HCT116 (cell line): ENCODE measurements at regions not wholly inside any gene's neighbourhood (a gene's known extent, or its start where the extent isn't known, plus 50 kb on each side); places are given as distances from the start of the nearest gene placed in this dataset.

ENCODE experiments used
- ATAC-seq: fragments of 200-7000 bp; cut with Tn5 transposase; 2 replicates; pipeline ENCODE4 v1.9.1; 2020; ENCODE audit warnings: mild to moderate bottlenecking, moderate library complexity
- BruUV-seq: library from RNA; stranded (reverse); fragments of 400-500 nt; replicated peaks from 2 replicates; lab custom pipeline; 2021; lab: Mats Ljungman, UMichigan
- CTCF ChIA-PET: fragments of 300-600 bp; sonication (Branson Sonifier 250); formaldehyde crosslinking; loops from one replicate; lab custom pipeline; 2021; ENCODE audit warnings: antibody characterized with exemption; lab: Charles Lee
- POLR2A ChIA-PET: fragments of 300-600, 350-600 bp; sonication (Branson Sonifier 250); formaldehyde crosslinking; loops from one replicate; lab custom pipeline; 2021; ENCODE audit warnings: antibody characterized with exemption; lab: Charles Lee
- RAD21 ChIA-PET, 2 experiments: fragments of 300-600 bp; sonication (Branson Sonifier 250); formaldehyde crosslinking; loops; one replicate each; lab custom pipeline; 2023; ENCODE audit warnings: low total read pairs in 2 of 2; ENCODE audit not compliant: uncharacterized antibody in 2 of 2, unreplicated experiment in 2 of 2, low non-redundant PET in 1 of 2; lab: Charles Lee
- DNase-seq: peaks from one replicate; pipeline ENCODE4 v3.0.0-alpha.2; 2010; ENCODE audit warnings: low read depth, low spot score
- H2AFZ ChIP-seq: fragments of 200-600 bp; shearing (Covaris generic), sonication (generic); 2 replicates; pipeline ENCODE4 v1.6.1; 2017; ENCODE audit warnings: low read depth, mixed run types, mixed read lengths, antibody characterized with exemption, low read length; ENCODE audit not compliant: poor library complexity, severe bottlenecking
- H3K27ac ChIP-seq: 2 replicates; pipeline ENCODE4 v1.5.1; 2012; ENCODE audit warnings: low read depth, low read length
- H3K27me3 ChIP-seq: fragments of 200-600 bp; sonication (generic); 2 replicates; pipeline ENCODE4 v1.6.1; 2016; ENCODE audit warnings: mixed run types, low read length, mixed read lengths; ENCODE audit not compliant: insufficient read depth
- H3K36me3 ChIP-seq, 2 experiments: fragments of 200-500 bp in 1 of 2; fragments of 200-600 bp in 1 of 2; sonication (Bioruptor generic) in 1 of 2; sonication (generic) in 1 of 2; 2 replicates each; pipeline versions ENCODE4 v1.5.1 to v1.6.1; 2014 to 2016; ENCODE audit warnings: low read length in 2 of 2, inconsistent platforms in 1 of 2, mixed read lengths in 1 of 2, mixed run types in 1 of 2; ENCODE audit not compliant: insufficient read depth in 2 of 2, control insufficient read depth in 1 of 2
- H3K4me1 ChIP-seq, 2 experiments: fragments of 200-600 bp in 1 of 2; sonication (generic) in 1 of 2; 2 replicates each; pipeline versions ENCODE4 v1.5.1 to v1.6.1; 2012 to 2017; ENCODE audit warnings: low read length in 2 of 2, inconsistent platforms in 1 of 2, mild to moderate bottlenecking in 1 of 2, mixed read lengths in 1 of 2, mixed run types in 1 of 2, moderate library complexity in 1 of 2; ENCODE audit not compliant: insufficient read depth in 2 of 2, control insufficient read depth in 1 of 2
- H3K4me2 ChIP-seq: fragments of 200-600 bp; sonication (generic); 2 replicates; pipeline ENCODE4 v1.6.1; 2017; ENCODE audit warnings: mixed run types, low read length, mixed read lengths
- H3K4me3 ChIP-seq, 2 experiments: fragments of 200-600 bp in 1 of 2; sonication (generic) in 1 of 2; replicated peaks in 1 of 2; 2 replicates each; pipeline ENCODE4 v1.5.1; 2011 to 2016; ENCODE audit warnings: low read length in 2 of 2, control low read depth in 1 of 2, low read depth in 1 of 2, mild to moderate bottlenecking in 1 of 2, mixed read lengths in 1 of 2, mixed run types in 1 of 2
- H3K79me2 ChIP-seq: fragments of 200-600 bp; sonication (generic); 2 replicates; pipeline ENCODE4 v1.6.1; 2017; ENCODE audit warnings: mild to moderate bottlenecking, mixed run types, low read length, moderate library complexity, mixed read lengths; ENCODE audit not compliant: insufficient read depth
- H3K9ac ChIP-seq: fragments of 200-600 bp; sonication (generic); 2 replicates; pipeline ENCODE4 v1.6.1; 2016; ENCODE audit warnings: low read length, mixed read lengths
- H3K9me2 ChIP-seq: fragments of 200-600 bp; sonication (generic), shearing (Covaris generic); 2 replicates; pipeline ENCODE4 v1.6.1; 2017; ENCODE audit warnings: mixed run types, mild to moderate bottlenecking, moderate library complexity; ENCODE audit not compliant: insufficient read depth
- H3K9me3 ChIP-seq, 2 experiments: fragments of 200-500 bp in 1 of 2; fragments of 200-600 bp in 1 of 2; sonication (Bioruptor generic) in 1 of 2; sonication (generic) in 1 of 2; 2 replicates each; pipeline ENCODE4 v1.6.1; 2014 to 2017; ENCODE audit warnings: low read length in 2 of 2, mixed read lengths in 2 of 2, inconsistent platforms in 1 of 2, low read depth in 1 of 2, mild to moderate bottlenecking in 1 of 2, mixed run types in 1 of 2, moderate library complexity in 1 of 2; ENCODE audit not compliant: control insufficient read depth in 1 of 2, insufficient read depth in 1 of 2
- H4K20me1 ChIP-seq: fragments of 200-600 bp; sonication (generic), shearing (Covaris generic); 2 replicates; pipeline ENCODE4 v1.6.1; 2017; ENCODE audit warnings: mixed run types, mild to moderate bottlenecking, moderate library complexity; ENCODE audit not compliant: insufficient read depth
- EGR1 ChIP-seq: IDR thresholded peaks from 2 replicates; pipeline ENCODE4 v1.6.1; 2012; ENCODE audit warnings: low read depth
- EZH2phosphoT487 ChIP-seq: fragments of 200-600 bp; IDR thresholded peaks from 2 replicates; pipeline ENCODE4 v1.6.1; 2018; ENCODE audit warnings: antibody characterized with exemption, borderline replicate concordance
- RAD21 ChIP-seq: IDR thresholded peaks from 2 replicates; pipeline ENCODE4 v1.6.1; 2012; ENCODE audit warnings: low read depth, mild to moderate bottlenecking
- TCF7L2 ChIP-seq: IDR thresholded peaks from 2 replicates; pipeline ENCODE4 v1.7.0; 2011; ENCODE audit warnings: borderline replicate concordance, inconsistent platforms; ENCODE audit not compliant: insufficient read depth, insufficient read length; ENCODE audit errors: extremely low read depth
- ZNF274 ChIP-seq: fragments of 200-500 bp; sonication (Bioruptor generic); IDR thresholded peaks from 2 replicates; pipeline ENCODE4 v1.6.1; 2014; ENCODE audit warnings: mild to moderate bottlenecking, low read depth, low read length, inconsistent platforms
- intact Hi-C: fragments of 100-400 bp; cut with micrococcal nuclease; formaldehyde crosslinking; loops from 2 replicates; pipeline ENCODE4 v1.10.0; 2022

- Histone ChIP-seq H3K4me2 (no peak overlapping the region), H4K20me1 (no peaks in the 10 kb centered on the region), H2AFZ (no peak overlapping the region), H3K79me2 (no peaks in the 10 kb centered on the region), H3K27me3 (no peaks in the 10 kb centered on the region; the same call in 1 of the 2 replicates), H3K9ac (no peak overlapping the region), H3K4me1 (no peaks in the 10 kb centered on the region), H3K4me3 (no peak overlapping the region), H3K27ac (no peak overlapping the region), H3K9me3 (peaks cover 12% of the 10 kb centered on the region in 2 experiments; a peak in 3 of 4 replicates), H3K36me3 (no peaks in the 10 kb centered on the region), H3K9me2 (no peaks in the 10 kb centered on the region)
- intact Hi-C loops, result no loop called here
- DNase-seq (no peak), ATAC-seq (no peak)
- POLR2A ChIA-PET, result no interaction called here
- RAD21 ChIA-PET, result no interaction called here
- BruUV-seq, result no TSS peak
- CTCF ChIA-PET, result no interaction called here
- TF ChIP-seq EGR1 (no peak), EZH2phosphoT487 (no peak)
- TF ChIP-seq, all 23 proteins: peak for 0
These were observed 72.2 kb downstream of the DHRS2 start for GRCh38 chr14:23708343-23708742.

GRCh38 chr14:23709923-23710322 lies 73.8 kb downstream of the DHRS2 start:
- Histone ChIP-seq H3K79me2 (no peaks in the 10 kb centered on the region), H3K4me2 (no peak overlapping the region), H4K20me1 (no peaks in the 10 kb centered on the region), H3K9me2 (no peaks in the 10 kb centered on the region), H3K4me1 (no peaks in the 10 kb centered on the region)
- POLR2A ChIA-PET, result no interaction called here
- no peak for DNase-seq
- ATAC-seq, result no peak
- intact Hi-C loops, result no loop called here
- CTCF ChIA-PET, result no interaction called here
- RAD21 ChIA-PET, result no interaction called here
- TF ChIP-seq TCF7L2, result no peak
- TF ChIP-seq RAD21, result no peak
- TF ChIP-seq ZNF274, result no peak
- TF ChIP-seq, all 23 proteins: peak for 0
- Histone ChIP-seq H2AFZ (no peak overlapping the region), H3K27me3 (no peaks in the 10 kb centered on the region; the same call in 1 of the 2 replicates), H3K27ac (no peak overlapping the region), H3K36me3 (no peaks in the 10 kb centered on the region), H3K9me3 (peaks cover 5 to 6% of the 10 kb centered on the region in 2 experiments; a peak in 1 of 4 replicates), H3K4me3 (no peak overlapping the region), H3K9ac (no peak overlapping the region)
- BruUV-seq, result no TSS peak
